HG03571 (cell line): ENCODE measurements at regions not wholly inside any gene's neighbourhood (a gene's known extent, or its start where the extent isn't known, plus 50 kb on each side); places are given as distances from the start of the nearest gene placed in this dataset.

Experiments used
- ATAC-seq: cut with Tn5 transposase; IDR thresholded peaks from one replicate; pipeline ENCODE4 v1.9.1; 2021; ENCODE audit not compliant: unreplicated experiment

DNA sequence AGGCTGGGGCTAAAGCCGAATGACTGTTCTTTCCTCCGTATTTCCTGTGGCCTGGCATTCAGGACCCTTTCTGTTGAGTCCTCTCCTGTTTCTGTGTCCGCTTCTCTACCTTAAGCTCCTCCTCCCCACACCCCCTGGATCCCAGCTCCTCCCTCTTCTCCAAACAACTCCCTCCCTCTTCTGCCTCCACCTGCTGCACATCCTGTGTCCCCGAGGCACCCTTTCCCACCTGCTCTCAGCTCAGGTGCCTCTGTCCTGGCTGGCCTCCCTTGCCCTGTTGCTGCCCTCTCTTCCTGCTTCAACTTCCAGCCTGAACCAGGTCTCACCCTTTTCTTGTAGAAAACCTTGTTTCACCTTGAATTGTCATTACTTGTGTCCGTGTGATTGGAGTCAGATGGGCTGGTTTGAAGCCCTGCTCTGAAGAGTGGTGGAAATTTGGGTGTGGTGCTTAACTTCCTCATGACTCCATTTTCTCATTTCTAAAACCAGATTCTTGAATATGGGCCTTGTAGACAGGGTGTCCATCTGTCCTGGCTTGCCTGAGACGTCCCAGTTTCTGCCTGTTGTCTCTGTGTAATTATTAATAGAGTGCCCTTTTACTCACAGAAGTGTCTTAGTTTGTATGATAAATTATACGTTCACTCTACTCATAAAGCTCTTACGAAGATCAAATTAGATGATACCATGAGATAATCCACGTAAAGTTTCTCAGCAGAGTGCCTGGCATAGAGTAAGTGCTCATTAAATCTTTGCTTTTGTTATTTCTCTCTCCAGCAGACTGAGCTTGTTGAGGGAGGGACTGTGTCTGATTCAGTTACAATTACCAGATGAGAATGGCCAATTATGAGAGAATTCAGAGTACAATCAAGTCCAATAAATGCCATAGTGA, 58.9 kb upstream of the TRABD2B start:
- no peak for ATAC-seq

DNA sequence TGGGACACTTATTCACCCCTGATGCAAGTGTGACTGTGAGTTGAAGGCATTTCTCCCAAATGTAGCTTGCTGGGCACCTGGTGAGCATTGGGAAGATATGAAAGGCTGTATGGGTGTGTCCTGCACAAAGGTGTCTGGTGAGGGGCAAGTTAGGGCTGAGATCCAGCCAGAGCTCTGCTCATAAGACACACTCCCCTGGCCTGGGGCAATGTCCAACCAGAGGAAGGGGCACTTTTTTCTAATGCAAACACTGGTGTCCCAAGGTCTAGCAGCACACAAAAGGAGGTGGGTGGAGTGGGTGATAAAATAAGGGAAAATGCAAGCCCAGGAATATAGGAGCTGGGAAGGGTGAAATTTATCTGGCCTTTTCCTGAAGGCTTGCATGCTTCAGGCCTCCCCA, 57.0 kb upstream of the TRABD2B start:
- no peak for ATAC-seq

DNA sequence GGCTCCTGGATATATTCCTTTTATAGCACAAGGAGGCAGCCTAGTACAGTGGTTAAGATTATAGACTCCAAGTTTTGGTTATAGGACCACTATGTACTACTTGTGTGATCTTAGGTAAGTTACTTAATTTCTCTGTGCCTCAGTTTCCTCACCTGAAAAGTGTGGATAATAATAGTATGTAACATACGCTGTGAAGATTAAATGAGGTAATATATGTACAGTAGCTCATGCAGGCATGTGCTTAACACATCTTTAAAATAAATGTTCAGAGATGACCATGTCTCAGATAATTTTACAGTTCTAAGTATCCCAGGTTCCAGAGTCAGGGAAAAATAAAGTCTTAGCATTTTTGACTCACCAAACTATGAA, 55.7 kb upstream of the TRABD2B start:
- ATAC-seq = no peak

DNA sequence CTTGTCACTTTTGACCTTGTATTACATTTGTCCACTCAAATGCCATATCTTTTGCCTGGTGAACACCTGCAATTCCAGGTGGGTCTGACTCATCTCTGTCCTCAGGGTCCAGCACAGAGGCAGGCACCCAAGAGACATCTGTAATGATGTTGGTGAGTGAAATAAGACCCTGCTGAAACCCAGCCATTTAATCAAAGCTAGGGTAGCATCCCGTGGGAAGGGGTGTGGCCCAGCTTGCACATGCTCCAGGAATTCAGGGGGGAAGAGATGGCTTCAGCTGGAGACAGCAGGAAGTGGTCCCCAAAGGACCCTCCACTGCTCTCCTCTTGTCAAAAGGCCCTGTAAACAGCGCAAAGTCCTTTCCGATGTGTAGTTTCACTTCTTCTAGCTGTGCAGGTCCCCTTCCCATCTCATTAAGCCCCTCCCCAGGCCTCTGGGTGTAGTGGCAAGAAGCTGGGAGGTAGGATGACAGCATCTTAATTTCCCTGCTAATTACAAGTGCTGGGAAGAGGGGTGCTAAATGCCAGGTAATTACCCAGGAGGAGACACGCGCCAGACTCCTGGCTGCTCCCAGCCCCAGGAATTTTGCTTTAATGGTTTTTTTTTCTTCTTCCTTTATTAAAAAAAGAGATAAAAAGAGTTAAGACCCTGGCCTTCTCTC, 54.4 kb upstream of the TRABD2B start:
- ATAC-seq = no peak

DNA sequence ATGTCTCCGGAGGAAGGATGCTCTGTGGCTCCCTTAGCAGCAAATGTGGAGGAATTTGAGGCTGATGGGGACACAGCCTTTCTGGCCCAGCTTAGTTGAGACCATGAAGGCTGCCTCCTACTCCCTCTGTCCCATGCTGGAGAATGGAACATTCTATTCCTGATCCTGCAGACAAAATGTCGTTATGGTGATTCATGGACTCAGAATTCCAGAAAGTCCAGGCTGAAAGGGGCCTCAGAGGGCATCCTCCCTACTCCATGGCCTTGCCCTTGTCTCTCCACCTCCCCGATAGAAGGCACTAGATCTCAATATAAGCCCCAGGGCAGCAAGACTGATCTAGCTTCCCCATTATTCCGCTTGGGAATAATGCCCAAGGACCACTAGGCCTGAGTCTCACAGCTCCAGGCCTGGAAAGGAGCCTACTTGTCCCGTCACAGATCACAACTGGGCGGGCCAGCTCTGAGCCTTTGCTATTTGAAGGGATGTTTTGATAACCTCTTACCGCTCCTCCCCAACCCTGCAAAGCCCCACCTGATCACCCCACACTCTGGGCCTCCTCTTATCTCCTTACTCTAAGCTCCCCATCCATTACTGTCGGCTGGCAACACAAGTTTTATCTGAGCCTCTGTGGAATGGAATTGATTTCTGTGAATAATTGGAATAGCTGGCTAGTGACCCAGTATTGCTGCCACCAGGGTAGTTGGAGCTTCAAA, 52.8 kb upstream of the TRABD2B start:
- ATAC-seq = no peak

DNA sequence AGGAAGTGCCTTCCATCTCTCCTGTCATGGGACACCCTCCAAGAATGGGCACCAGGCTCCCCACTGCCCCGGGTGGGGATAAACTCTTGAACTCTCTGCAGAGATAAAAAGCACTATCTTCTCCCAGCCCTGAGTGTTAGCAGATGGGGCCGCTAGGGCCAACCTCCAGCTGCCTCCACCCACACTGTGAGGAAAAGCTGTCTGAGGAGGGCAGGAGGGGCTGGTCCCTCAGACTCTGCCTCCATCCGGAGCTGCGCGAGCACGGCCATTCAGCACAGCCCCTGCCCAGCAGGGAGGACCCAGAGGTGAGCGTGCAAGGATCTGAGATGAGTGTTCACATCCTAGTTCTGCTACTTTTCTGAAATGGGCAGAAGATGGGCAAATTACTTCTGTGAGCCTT, 51.8 kb upstream of the TRABD2B start:
- ATAC-seq = no peak

DNA sequence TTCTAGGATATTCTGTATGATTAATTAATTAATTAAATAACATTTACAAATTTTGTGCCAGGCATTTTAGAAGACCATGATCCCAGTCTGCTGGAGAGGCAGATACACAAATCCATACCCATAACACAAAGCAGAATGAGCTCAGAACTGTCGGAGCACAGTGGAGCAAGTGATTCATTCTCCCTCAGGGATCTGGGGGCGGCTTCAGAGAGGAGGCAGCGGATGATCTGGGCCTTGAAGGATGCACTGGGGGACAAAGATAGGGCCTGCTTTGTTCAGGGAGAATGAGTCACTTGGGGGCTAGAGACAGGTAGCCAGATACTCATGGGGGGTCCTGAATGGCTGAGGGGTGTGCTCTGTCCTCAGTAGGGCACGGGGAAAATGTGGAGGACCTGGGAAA, 50.9 kb upstream of the TRABD2B start:
- ATAC-seq = no peak

DNA sequence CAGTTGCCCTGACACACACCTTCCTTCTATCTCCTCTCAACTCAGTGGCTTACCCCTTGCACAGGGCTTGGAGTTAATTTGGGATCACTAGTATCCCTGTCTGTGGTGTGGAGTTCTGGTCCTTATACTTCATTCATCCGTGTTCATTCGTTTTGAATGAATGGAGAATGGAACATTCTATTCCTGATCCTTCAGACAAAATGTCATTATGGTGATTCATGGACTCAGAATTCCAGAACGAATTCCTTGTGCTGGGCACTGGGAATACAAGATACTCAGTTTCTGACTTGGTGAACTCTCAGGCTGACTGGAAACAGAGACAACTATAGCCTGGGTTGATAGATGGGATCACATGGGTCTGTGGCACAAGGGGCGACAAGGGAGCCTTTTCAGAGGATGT, 49.9 kb upstream of the TRABD2B start:
- ATAC-seq = no peak
